ENCODE measurements at regions not wholly inside any gene's neighbourhood (a gene's known extent, or its start where the extent isn't known, plus 50 kb on each side); places are given as distances from the start of the nearest gene placed in this dataset.
"Not testable (repeated sequence)": the region's sequence is repeated elsewhere in the genome, so short reads cannot be mapped to it uniquely, and the experiment has no call there.

- DNase-seq (ENCODE audit: low read depth in 2 of 3, low spot score in 2 of 3) = no peak
Observed at GRCh38 chr5:136501133-136501532, 135.8 kb upstream of the TRPC7 start.

- DNase-seq (ENCODE audit: low read depth in 2 of 3, low spot score in 2 of 3) = no peak
Observed at GRCh38 chr5:136492587-136492986, 127.2 kb upstream of the TRPC7 start.

DNA sequence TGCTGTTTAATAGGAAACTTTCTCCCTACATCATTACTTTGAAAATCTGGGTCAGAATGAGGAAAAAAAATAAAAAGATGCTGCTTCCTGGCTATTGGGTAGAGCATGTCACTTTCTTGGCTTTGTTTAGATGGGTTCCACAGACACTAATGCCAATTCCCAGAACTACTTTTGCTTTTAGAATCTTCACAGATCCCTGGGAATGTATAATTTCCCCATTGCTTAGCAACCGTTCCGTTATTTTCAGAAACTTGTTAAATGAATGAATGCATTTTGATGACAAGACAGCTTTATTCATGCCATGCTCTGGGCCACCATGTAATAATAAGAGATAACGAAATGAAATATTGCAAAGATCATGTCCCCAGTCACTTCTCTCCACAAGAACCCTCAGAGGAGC lies 126.5 kb upstream of the TRPC7 start:
- no peak for DNase-seq (ENCODE audit: low read depth in 2 of 3, low spot score in 2 of 3)

GRCh38 chr5:136484808-136485325 lies 119.5 kb upstream of the TRPC7 start:
- no peak for DNase-seq (ENCODE audit: low read depth in 2 of 3, low spot score in 2 of 3)

- no peak for DNase-seq (ENCODE audit: low read depth in 2 of 3, low spot score in 2 of 3)
Observed at GRCh38 chr5:136482206-136482605, 116.9 kb upstream of the TRPC7 start.

- DNase-seq (ENCODE audit: low read depth in 2 of 3, low spot score in 2 of 3) = no peak
Observed at GRCh38 chr5:136474466-136474865, 109.1 kb upstream of the TRPC7 start.

DNA sequence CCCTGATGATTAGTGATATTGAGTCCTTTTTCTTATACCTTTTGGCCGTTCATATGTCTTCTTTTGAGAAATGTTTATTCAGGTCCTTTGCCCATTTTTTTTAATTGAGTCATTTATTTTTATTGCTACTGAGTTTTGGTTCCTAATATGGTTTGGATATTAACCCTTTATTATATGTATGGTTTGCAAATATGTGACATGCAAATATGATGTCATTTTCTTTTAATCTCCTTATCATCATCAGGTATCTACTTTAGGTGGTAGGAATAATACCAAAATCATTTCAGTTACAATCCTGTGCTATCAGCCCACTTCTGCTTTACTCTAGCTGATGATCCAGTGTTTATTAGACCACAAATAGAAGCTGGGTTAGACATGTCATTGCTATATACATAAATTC lies 102.3 kb upstream of the TRPC7 start:
- no peak for DNase-seq (ENCODE audit: low read depth in 2 of 3, low spot score in 2 of 3)

GRCh38 chr5:136466041-136466415 lies 100.7 kb upstream of the TRPC7 start:
- no peak for DNase-seq (ENCODE audit: low read depth in 2 of 3, low spot score in 2 of 3)

- DNase-seq (ENCODE audit: low read depth in 2 of 3, low spot score in 2 of 3) = no peak
Observed at GRCh38 chr5:136458481-136458880, 93.1 kb upstream of the TRPC7 start.

- DNase-seq (ENCODE audit: low read depth in 2 of 3, low spot score in 2 of 3) = no peak
Observed at GRCh38 chr5:136457390-136458013, 92.2 kb upstream of the TRPC7 start.

- no peak for DNase-seq (ENCODE audit: low read depth in 2 of 3, low spot score in 2 of 3)
Observed at GRCh38 chr5:136455409-136455808, 90.1 kb upstream of the TRPC7 start.

- no peak for DNase-seq (ENCODE audit: low read depth in 2 of 3, low spot score in 2 of 3)
Observed at GRCh38 chr5:136453986-136454758, 88.8 kb upstream of the TRPC7 start.

DNA sequence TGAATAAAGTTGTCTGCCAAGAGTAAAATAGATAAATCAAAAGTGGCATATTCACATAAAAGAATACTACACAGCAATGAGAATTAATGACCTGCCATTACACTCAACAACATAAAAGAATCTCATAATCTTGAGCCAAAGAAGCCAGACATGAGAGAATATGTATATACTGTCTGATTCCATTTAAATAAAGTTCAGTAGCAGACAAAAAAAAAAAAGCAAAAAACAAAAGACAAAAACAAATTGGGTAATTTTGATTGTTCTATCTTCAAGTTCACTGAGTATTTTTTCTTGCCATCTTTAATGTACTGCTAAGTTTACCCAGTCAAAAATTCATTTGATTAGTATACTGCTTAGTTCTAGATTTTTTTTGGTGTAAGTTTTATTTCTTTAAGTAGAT lies 87.9 kb upstream of the TRPC7 start:
- DNase-seq (ENCODE audit: low read depth in 2 of 3, low spot score in 2 of 3) = no peak

DNA sequence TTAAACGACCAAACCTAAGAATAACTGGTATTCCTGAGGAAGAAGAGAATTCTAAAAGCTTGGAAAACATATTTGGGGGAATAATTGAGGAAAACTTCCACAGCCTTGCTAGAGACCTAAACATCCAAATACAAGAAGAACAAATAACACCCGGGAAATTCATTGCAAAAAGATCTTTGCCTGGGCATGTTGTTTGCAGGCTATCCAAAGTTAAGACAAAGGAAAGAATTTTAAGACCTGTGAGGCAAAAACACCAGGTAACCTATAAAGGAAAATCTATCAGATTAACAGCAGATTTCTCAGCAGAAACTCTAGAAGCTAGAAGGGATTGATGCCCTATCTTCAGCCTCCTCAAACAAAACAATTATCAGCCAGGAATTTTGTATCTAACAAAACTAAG lies 82.2 kb upstream of the TRPC7 start:
- not testable (repeated sequence) for DNase-seq (ENCODE audit: low read depth in 2 of 3, low spot score in 2 of 3)

DNA sequence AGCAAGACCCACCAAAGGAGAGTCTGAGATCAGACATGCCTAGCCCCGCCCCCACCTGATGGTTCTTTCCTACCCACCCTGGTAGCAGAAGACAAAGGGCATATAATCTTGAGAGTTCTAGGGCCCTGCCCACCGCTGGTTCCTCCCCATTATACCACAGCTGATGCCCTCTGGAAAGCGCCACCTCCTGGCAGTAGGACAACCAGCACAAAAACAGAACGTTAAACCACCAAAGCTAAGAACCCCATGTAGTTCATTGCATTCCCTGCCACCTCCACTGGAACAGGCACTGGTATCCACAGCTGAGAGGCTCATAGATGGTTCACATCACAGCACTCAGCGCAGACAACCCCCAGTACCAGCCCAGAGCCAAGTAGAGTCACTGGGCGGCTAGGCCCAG lies 81.2 kb upstream of the TRPC7 start:
- no peak for DNase-seq (ENCODE audit: low read depth in 2 of 3, low spot score in 2 of 3)

DNA sequence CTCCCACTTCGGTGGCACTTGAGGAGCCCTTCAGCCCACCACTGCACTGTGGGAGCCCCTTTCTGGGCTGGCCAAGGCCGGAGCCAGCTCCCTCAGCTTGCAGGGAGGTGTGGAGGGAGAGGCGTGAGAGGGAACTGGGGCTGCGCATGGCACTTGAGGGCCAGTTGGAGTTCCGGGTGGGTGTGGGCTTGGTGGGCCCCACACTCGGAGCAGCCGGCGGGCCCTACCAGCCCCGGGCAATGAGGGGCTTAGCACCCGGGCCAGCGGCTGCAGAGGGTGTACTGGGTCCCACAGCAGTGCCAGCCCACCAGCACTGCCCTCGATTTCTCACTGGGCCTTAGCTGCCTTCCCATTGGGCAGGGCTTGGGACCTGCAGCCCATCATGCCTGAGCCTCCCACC lies 78.8 kb upstream of the TRPC7 start:
- DNase-seq (ENCODE audit: low read depth in 2 of 3, low spot score in 2 of 3) = not testable (repeated sequence)

GRCh38 chr5:136439367-136439766 lies 74.0 kb upstream of the TRPC7 start:
- peak in 1 of 3 donors; percentile 35 for DNase-seq (ENCODE audit: low read depth in 2 of 3, low spot score in 2 of 3)

DNA sequence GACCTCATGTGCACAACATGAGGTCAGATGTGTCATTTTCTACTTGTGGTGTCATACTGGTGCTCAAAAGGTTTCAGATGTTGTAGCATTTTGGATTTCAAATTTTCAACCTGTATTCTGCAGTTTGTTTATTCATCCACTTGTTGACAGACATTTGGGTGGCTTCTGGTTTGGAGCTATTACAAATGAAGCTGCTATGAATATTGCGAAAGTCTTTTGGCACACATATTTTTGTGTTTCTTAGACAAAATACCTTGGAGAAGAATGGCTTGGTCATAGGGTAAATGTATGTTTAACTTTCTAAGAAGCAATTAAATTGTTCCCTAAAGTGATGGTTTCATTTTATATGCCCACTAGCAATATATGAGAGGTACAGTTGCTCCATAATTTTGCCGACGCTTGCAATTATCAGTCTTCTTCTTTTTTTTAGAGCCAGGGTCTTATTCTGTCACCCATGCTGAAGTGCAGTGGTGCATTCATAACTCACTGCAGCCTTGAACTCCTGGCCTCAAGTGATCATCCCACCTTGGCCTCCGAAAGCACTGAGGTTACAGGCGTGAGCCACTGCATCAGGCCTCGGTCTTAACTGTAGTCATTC lies 70.7 kb upstream of the TRPC7 start:
- no peak for DNase-seq (ENCODE audit: low read depth in 2 of 3, low spot score in 2 of 3)

- DNase-seq (ENCODE audit: low read depth in 2 of 3, low spot score in 2 of 3) = no peak
Observed at GRCh38 chr5:136434795-136435194, 69.5 kb upstream of the TRPC7 start.

DNA sequence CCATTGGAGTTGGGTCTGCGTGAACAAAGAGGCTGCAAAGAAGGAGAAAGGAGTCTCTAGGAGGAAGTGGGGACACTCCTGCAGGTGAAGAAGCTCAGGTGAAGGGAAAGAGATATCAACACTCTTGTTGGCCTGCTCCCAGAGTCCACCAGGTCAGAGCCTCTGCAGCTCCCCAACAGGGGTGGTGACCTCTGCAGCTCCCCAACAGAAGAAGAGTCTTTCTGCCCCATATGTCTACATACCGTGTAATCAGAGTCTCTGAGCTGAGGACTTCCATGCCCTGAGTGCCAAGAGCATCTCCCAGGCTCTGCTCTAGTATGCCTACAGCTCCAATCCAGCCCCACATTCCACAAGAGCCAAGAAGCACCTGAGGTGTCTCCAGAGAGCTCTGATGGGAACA lies 67.4 kb upstream of the TRPC7 start:
- DNase-seq (ENCODE audit: low read depth in 2 of 3, low spot score in 2 of 3) = no peak

GRCh38 chr5:136430081-136430480 lies 64.7 kb upstream of the TRPC7 start:
- no peak for DNase-seq (ENCODE audit: low read depth in 2 of 3, low spot score in 2 of 3)

DNA sequence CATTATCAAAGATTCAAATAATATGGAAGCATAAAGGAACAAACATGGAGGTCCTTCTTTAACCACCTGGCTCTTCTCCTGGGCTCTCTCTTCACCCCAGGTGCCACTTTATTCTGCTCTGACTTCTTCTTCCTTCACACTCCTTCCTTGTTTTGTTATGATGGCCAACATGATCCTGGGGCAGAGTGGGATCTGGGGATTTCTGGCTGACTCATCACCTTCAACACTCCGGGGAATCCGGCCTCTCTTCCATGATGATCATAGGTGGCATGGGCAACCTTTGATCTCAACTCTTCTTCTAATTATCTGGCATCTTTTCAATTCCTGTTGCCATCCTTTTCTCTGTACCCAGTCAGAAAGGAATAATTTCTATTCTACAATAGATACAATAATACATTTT lies 62.1 kb upstream of the TRPC7 start:
- DNase-seq (ENCODE audit: low read depth in 2 of 3, low spot score in 2 of 3) = no peak

Measured in hematopoietic multipotent progenitor cell (in vitro differentiated cells).